Stimulated activated CD8-positive, alpha-beta memory T cell treated with anti-CD3 and anti-CD28 coated beads, Interleukin-15, amount 100 ng/mL, for 1 hour (primary cell): ENCODE measurements at regions not wholly inside any gene's neighbourhood (a gene's known extent, or its start where the extent isn't known, plus 50 kb on each side); places are given as distances from the start of the nearest gene placed in this dataset.

Experiments used
- DNase-seq: peaks from one replicate; pipeline ENCODE4 v3.0.0-alpha.2; 2020; ENCODE audit warnings: low read depth

- DNase-seq = no peak
Observed at GRCh38 chr22:47816863-47817210, 1054.4 kb downstream of the TBC1D22A start.

DNA sequence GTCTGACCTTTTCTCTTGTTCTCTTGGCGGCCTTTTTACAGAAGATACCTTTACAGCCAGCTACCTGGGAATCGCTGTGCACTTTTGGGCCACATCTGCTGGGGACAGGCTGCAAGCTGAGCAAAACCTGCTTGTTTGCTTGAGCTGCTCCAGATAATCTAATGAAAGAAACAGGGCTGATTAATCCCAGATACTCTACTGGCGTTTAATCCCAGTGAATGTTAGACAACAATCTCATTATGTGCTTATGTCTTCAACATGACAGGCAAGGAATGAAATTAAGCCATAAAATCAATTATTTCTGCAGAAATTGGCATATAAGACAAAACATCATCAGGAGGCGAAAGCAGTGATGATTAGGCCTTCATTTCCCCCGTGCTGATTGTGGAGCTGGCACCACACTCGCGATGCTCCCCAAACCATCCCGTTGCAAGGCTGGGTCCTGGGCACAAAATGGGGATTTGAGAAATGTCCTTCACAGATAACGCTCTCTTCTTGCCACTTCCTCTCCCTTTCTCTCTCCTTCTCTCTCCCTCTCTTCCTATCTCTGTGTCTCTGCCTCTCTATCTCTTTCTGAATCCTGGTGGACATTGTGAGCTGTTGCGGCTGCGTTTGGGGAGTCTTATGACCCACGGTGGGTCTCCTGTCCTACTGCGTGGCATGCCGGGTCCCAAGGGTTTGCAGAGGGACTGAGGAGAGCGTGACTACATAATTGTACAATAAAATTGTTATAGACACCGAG lies 1053.8 kb downstream of the TBC1D22A start:
- DNase-seq = no peak

DNA sequence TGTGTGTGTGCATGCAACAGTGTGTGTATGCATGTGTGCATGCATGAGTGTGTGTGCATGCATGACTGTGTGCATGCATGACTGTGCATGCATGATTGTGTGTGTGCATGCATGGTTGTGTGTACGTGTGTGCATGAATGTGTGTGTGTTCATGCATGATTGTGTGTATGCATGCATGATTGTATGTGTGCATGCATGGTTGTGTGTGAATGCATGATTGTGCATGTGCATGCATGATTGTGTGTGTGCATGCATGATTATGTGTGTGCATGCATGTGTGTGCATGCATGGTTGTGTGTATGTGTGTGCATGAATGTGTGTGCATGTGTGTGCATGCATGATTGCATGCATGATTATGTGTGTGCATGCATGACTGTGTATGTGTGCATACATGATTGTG lies 1052.0 kb downstream of the TBC1D22A start:
- DNase-seq = no peak

- no peak for DNase-seq
Observed at GRCh38 chr22:47813661-47814060, 1051.2 kb downstream of the TBC1D22A start.

GRCh38 chr22:47811971-47812370 lies 1049.5 kb downstream of the TBC1D22A start:
- no peak for DNase-seq

- DNase-seq = no peak
Observed at GRCh38 chr22:47810505-47811500, 1048.4 kb downstream of the TBC1D22A start.

DNA sequence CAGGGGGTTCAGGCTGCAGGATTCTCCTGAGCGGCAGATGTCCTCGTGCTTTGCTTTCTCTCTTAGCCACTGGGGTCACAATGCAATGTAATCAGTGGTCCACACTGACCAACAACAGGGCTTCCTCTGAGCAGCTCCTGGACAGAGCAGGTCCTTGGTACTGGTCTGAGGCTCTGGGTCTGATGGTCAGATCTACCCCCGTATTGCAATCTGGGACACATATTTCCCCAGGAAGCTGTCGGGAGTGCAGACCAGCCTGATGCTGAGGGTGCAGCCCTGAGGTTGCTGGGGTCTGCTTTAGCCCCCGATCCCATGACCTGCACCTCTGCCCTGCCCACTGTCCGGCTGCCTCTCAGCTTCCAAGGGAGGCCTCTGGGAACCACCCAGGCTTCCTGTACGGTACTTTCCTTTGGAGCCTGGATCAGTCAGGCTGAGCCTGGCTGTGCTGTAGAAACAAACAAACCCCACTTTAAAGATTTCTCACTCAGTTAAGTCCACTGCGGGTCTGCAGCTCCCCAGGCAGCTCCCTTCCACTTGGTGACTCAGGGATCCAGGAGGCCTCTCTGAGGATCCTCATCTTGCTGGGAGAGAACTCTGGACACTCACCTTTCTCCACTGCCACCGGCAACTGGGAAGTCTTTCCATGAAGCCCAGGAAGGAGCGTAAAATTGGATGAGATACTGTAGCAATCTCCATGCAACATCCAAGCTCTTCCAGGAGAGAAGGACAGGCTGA lies 1046.6 kb downstream of the TBC1D22A start:
- DNase-seq = no peak

GRCh38 chr22:47808236-47808635 lies 1045.8 kb downstream of the TBC1D22A start:
- DNase-seq = no peak

DNA sequence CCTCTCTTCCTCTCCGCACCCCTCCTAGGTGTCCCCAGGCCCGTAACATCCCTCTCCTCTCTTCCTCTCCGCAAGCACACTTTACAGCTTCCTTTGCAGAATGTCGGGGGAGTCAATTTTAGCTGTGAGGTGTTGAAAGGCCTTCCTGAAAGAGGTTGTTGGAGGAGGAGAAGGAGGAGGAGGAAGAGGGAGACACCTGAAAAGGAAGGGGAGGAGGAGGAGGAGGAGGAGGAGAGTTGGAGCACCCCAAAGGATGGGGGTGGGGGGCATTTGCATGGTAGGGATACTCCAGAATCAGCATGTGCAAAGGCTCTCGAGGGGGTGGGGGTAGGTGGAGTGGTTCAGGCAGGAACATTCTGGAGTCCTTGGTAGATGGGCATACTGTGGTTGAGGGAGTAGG lies 1045.1 kb downstream of the TBC1D22A start:
- DNase-seq = no peak

GRCh38 chr22:47806894-47807293 lies 1044.4 kb downstream of the TBC1D22A start:
- no peak for DNase-seq

DNA sequence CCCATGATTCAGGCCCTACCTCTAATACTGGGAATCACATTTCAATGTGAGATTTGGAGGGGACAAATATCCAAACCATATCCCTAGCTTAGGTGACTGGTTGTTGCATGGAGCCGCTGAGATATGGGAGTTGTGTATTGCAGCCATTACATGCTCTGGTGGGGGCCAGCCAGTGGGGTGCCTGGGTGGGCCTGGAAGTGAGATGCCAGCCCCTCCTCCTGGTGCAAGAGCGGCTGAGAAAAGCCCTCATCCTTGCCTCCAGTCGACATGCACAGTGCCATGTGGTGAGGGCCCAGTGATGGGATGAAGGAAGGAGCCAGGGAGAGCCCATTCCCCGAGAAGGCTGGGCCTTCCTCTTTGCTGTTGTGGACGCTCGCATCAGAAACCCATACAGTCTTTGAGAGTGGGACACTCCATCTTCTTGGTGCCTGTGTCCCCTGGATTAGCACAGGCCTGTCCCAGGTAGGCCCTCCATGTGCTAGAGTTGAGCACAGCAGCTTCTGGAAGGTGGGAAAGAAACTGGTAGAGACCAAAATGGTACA lies 1043.0 kb downstream of the TBC1D22A start:
- no peak for DNase-seq

GRCh38 chr22:47804281-47804680 lies 1041.8 kb downstream of the TBC1D22A start:
- no peak for DNase-seq

DNA sequence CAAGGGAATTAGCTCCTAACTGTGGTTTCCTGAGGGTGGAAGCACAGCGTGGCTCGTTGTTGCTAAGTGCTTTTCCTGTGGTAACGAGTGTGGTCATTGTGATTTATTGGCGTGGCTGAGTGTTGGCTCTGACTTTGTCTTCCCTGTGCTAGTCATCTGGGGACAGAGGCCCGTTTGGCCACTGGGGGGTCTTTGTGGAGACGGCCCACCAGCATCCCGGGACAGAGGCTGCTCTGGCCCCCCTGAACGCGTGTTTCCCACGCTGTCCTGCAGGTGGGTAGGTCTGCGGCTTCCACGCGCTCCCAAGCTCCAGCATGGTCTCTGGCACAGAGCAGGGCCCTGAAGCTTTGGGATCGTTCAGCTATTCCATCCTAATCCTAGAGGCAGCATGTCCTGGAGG lies 1040.0 kb downstream of the TBC1D22A start:
- no peak for DNase-seq

DNA sequence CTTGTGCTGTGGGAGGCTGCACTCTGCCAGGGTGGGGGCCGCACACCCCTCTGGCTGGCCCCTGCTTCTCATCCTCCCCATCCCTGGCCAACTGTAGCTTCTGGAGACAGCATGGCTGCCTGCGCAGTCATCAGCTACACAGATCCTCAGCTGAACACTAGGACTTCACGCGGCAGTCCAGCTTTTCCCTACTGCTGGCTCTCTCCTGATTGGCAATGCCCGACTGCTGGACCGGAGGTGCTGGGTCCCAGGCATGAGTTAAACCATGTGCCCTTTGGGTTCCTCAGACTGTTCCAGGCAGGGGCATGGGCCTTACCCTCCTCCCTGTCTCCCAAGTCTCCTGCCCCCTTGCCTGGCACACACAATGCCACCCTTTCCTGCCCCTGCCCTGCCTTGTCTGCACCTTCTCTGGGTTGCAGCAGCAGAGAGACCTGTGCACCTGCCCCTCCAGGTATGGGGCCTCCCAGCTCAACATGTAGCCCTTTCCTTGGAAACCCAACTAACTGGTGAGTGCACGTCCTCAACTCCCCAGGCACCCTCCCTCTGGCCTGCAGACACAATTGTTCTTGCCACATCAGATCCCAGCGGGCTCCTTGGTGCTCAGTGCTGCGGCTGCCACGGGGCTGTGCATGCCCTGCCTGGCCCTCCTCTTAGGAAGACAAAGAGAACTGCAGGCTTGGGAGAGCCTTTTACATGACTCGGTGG lies 1039.2 kb downstream of the TBC1D22A start:
- no peak for DNase-seq

DNA sequence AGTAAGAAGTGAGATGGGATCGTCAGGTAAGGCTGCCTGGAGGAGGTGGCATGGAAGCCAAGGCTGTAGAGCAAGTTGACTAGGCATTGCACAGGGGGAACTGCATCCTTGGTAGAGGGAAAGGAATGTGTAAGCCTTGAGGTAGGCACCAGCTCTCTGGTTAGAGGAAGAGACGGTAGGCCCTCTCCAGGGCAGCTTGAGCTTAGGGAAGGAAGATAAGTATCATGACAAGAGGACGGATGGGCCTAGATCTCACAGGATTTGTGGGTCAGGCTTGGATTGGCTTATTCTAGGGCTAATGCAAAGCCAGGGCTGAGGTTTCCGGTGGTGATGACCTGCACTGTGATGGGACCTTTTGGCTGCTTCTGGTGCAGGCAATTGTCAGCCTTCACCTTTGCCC lies 1035.8 kb downstream of the TBC1D22A start:
- DNase-seq = no peak

GRCh38 chr22:47797342-47797945 lies 1035.0 kb downstream of the TBC1D22A start:
- no peak for DNase-seq

- DNase-seq = no peak
Observed at GRCh38 chr22:47796128-47796908, 1033.9 kb downstream of the TBC1D22A start.

DNA sequence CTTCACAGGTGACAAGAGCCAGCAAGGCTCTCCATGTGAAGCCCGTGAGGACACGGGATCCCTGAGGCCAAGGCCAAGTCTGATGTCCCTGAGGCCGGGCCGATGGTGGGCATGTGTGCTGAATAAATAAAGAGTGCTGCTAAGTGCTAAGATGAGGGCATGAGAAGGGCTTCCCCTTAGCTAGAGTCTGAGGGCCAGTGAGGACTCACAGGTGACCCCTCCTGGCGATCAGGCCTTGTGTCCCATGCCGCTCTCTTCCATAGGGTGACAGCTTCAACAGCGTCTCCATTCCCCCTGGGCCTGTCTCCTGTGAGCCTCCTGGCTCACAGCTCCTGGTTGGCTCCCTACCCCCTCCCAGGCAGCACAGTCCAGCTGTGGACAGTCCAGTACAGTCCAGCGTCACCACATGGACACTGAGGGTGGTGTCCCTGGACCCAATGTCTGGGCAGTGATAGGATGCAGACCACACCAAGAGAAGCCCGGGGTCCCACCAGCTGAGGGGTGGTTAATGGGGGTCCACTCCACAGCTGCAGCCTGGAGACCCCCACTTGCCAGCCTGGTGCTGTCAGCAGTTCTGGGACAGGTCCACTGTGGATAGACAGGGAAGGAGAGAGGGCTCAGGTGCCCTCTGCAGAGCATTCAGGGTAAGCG lies 1033.2 kb downstream of the TBC1D22A start:
- no peak for DNase-seq

DNA sequence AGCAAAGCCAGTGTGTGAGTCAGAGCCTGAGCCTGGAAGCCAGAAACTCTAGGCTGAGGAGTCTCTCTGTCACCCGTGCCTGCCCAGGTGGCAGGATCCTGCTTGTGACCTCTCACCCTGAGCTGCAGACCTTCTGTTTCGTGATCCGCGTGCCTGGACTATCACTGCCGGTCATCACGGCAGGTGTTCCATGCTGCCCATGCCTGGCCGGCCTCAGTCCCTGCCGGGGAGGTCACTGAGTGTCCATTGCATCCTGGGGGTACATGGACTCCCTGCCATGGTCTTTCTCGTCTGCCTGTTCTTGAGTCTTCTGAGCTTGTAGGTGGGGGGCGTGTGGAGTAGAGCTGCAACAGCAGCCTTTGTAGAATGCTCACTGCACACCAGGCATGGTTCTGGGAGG lies 1032.4 kb downstream of the TBC1D22A start:
- no peak for DNase-seq
